CD4-positive, alpha-beta T cell (primary cell): ENCODE measurements at regions not wholly inside any gene's neighbourhood (a gene's known extent, or its start where the extent isn't known, plus 50 kb on each side); places are given as distances from the start of the nearest gene placed in this dataset.

Experiments
- ATAC-seq: fragments of 200-7000 bp; cut with Tn5 transposase; one replicate; pipeline ENCODE4 v1.10.0; 2022; ENCODE audit warnings: mild to moderate bottlenecking; ENCODE audit not compliant: poor library complexity
- CTCF ChIA-PET: fragments of 350-600 bp; sonication (Branson Sonifier 250); formaldehyde crosslinking; loops from one replicate; lab custom pipeline; 2021; ENCODE audit warnings: antibody characterized with exemption, inconsistent platforms; lab: Charles Lee
- POLR2A ChIA-PET: fragments of 350-600 bp; sonication (Branson Sonifier 250); formaldehyde crosslinking; loops from one replicate; lab custom pipeline; 2021; ENCODE audit warnings: antibody characterized with exemption, inconsistent platforms; lab: Charles Lee
- DNase-seq, 14 experiments: peaks; one replicate each; pipeline ENCODE4 v3.0.0-alpha.2; 2013 to 2020; ENCODE audit warnings: mixed read lengths in 2 of 14
- H3K27ac ChIP-seq, 2 donors: one replicate each; pipeline versions ENCODE4 v1.5.1 to v1.7.0; 2013; ENCODE audit warnings: low read length in 2 of 2, low read depth in 1 of 2, mild to moderate bottlenecking in 1 of 2
- H3K27me3 ChIP-seq, 2 experiments: 1 replicate in 1 of 2; 2 replicates in 1 of 2; pipeline versions ENCODE4 v1.6.1 to v1.7.0; 2013; ENCODE audit warnings: low read length in 2 of 2, control low read depth in 1 of 2, mild to moderate bottlenecking in 1 of 2, moderate library complexity in 1 of 2; ENCODE audit not compliant: insufficient read depth in 2 of 2, control insufficient read depth in 1 of 2
- H3K36me3 ChIP-seq: one replicate; pipeline ENCODE4 v1.6.1; 2013; ENCODE audit warnings: low read length, control low read depth; ENCODE audit not compliant: insufficient read depth
- H3K4me1 ChIP-seq: one replicate; pipeline ENCODE4 v1.6.1; 2013; ENCODE audit warnings: low read length, control low read depth; ENCODE audit not compliant: insufficient read depth
- H3K4me3 ChIP-seq: one replicate; pipeline ENCODE4 v1.5.1; 2013; ENCODE audit warnings: mild to moderate bottlenecking, low read length, moderate library complexity
- H3K9me3 ChIP-seq, 2 experiments: 1 replicate in 1 of 2; 2 replicates in 1 of 2; pipeline versions ENCODE4 v1.6.1 to v1.7.0; 2013; ENCODE audit warnings: low read length in 2 of 2, mild to moderate bottlenecking in 2 of 2, control low read depth in 1 of 2, moderate library complexity in 1 of 2; ENCODE audit not compliant: control insufficient read depth in 1 of 2, insufficient read depth in 1 of 2
- H3K27ac Mint-ChIP-seq: one replicate; pipeline ENCODE4 v1.8.0; 2020; ENCODE audit warnings: mixed read lengths
- H3K27me3 Mint-ChIP-seq: one replicate; pipeline ENCODE4 v1.8.0; 2021; ENCODE audit warnings: mixed read lengths
- H3K36me3 Mint-ChIP-seq: one replicate; pipeline ENCODE4 v1.8.0; 2021; ENCODE audit warnings: low read depth, mixed read lengths
- H3K4me1 Mint-ChIP-seq: one replicate; pipeline ENCODE4 v1.8.0; 2021; ENCODE audit warnings: low read depth, mixed read lengths
- H3K4me3 Mint-ChIP-seq: one replicate; pipeline ENCODE4 v1.8.0; 2020; ENCODE audit warnings: mild to moderate bottlenecking, mixed read lengths
- H3K9me3 Mint-ChIP-seq: one replicate; pipeline ENCODE4 v1.8.0; 2020; ENCODE audit warnings: mixed read lengths
- CTCF ChIP-seq: fragments of 200-600 bp; IDR thresholded peaks from one replicate; pipeline ENCODE4 v1.8.0; 2022; ENCODE audit warnings: antibody characterized with exemption, mild to moderate bottlenecking
- intact Hi-C, 2 experiments: fragments of 100-400 bp; cut with DNase I in 1 of 2; cut with micrococcal nuclease in 1 of 2; formaldehyde crosslinking; loops; one replicate each; pipeline versions ENCODE4 v1.15.1 to v1.9.0; 2023 to 2025; cut with DNase I, micrococcal nuclease

- H3K27ac Mint-ChIP-seq = no peak overlapping the region
- H3K36me3 Mint-ChIP-seq = no peaks in the 10 kb centered on the region
- TF ChIP-seq CTCF = no peak
- Histone ChIP-seq H3K4me1 (no peaks in the 10 kb centered on the region), H3K27ac (no peak overlapping the region), H3K4me3 (no peak overlapping the region), H3K9me3 (peaks cover 0 to 4% of the 10 kb centered on the region in 2 experiments), H3K36me3 (no peaks in the 10 kb centered on the region), H3K27me3 (no peaks in the 10 kb centered on the region)
- POLR2A ChIA-PET = no interaction called here
- H3K9me3 Mint-ChIP-seq = peaks cover 21% of the 10 kb centered on the region
- ATAC-seq (no peak), DNase-seq (no peak)
- intact Hi-C loops = no loop called here
- CTCF ChIA-PET = no interaction called here
- H3K27me3 Mint-ChIP-seq = no peaks in the 10 kb centered on the region
- H3K4me3 Mint-ChIP-seq = no peak overlapping the region
- no peaks in the 10 kb centered on the region for H3K4me1 Mint-ChIP-seq
Measured at GRCh38 chr10:107371801-107372200, 207.3 kb upstream of the SORCS1 start.

- ChIA-PET POLR2A (no interaction called here), CTCF (no interaction called here)
- DNase-seq = no peak
- no peaks in the 10 kb centered on the region for H3K4me1 ChIP-seq
- H3K36me3 ChIP-seq = no peaks in the 10 kb centered on the region
- no peaks in the 10 kb centered on the region for H3K36me3 Mint-ChIP-seq
- no peak for TF ChIP-seq CTCF
- no peak overlapping the region for H3K27ac ChIP-seq
- no peak for ATAC-seq
- H3K9me3 ChIP-seq = no peaks in the 10 kb centered on the region
- H3K4me3 Mint-ChIP-seq = no peak overlapping the region
- H3K4me3 ChIP-seq = no peak overlapping the region
- intact Hi-C loops = no loop called here
- H3K27me3 Mint-ChIP-seq = no peaks in the 10 kb centered on the region
- no peak overlapping the region for H3K27ac Mint-ChIP-seq
- no peaks in the 10 kb centered on the region for H3K27me3 ChIP-seq
- H3K4me1 Mint-ChIP-seq = no peaks in the 10 kb centered on the region
- peaks cover 9% of the 10 kb centered on the region for H3K9me3 Mint-ChIP-seq
Measured at GRCh38 chr10:107364872-107365271, 200.4 kb upstream of the SORCS1 start.

GRCh38 chr10:107362306-107362705 lies 197.8 kb upstream of the SORCS1 start:
- Mint-ChIP-seq H3K36me3 (no peaks in the 10 kb centered on the region), H3K27ac (no peak overlapping the region), H3K9me3 (peaks cover 10% of the 10 kb centered on the region), H3K27me3 (no peaks in the 10 kb centered on the region), H3K4me3 (no peak overlapping the region), H3K4me1 (no peaks in the 10 kb centered on the region)
- intact Hi-C loops = no loop called here
- POLR2A ChIA-PET = no interaction called here
- no peak overlapping the region for H3K4me3 ChIP-seq
- no peaks in the 10 kb centered on the region for H3K36me3 ChIP-seq
- H3K27ac ChIP-seq = no peak overlapping the region
- H3K27me3 ChIP-seq = no peaks in the 10 kb centered on the region
- no peak for TF ChIP-seq CTCF
- CTCF ChIA-PET = no interaction called here
- ATAC-seq (no peak), DNase-seq (no peak)
- no peaks in the 10 kb centered on the region for H3K9me3 ChIP-seq
- no peaks in the 10 kb centered on the region for H3K4me1 ChIP-seq
